ENCODE measurements at regions not wholly inside any gene's neighbourhood (a gene's known extent, or its start where the extent isn't known, plus 50 kb on each side); places are given as distances from the start of the nearest gene placed in this dataset.

GRCh38 chr3:45329761-45330305 lies 58.5 kb upstream of the LARS2 start:
- DNase-seq: no peak
- Histone ChIP-seq H3K9me3 (ENCODE audit: control insufficient read depth in 2 of 3, insufficient read depth in 1 of 3, low read length in 3 of 3) (no peaks in the 10 kb centered on the region), H3K36me3 (ENCODE audit: control insufficient read depth in 2 of 3, insufficient read depth in 3 of 3, low read length in 3 of 3) (no peaks in the 10 kb centered on the region), H3K27ac (ENCODE audit: low read depth in 2 of 2, low read length in 2 of 2) (no peak overlapping the region), H3K27me3 (ENCODE audit: control insufficient read depth, insufficient read depth, low read length) (no peaks in the 10 kb centered on the region), H3K4me1 (ENCODE audit: control insufficient read depth in 2 of 3, insufficient read depth in 2 of 3, low read depth in 1 of 3, low read length in 3 of 3) (no peaks in the 10 kb centered on the region), H3K4me3 (ENCODE audit: low read length in 3 of 3) (no peak overlapping the region), H3K9ac (ENCODE audit: low read length in 3 of 3) (no peak overlapping the region)
- FAIRE-seq: no peak
- TF ChIP-seq, protein P1, sequence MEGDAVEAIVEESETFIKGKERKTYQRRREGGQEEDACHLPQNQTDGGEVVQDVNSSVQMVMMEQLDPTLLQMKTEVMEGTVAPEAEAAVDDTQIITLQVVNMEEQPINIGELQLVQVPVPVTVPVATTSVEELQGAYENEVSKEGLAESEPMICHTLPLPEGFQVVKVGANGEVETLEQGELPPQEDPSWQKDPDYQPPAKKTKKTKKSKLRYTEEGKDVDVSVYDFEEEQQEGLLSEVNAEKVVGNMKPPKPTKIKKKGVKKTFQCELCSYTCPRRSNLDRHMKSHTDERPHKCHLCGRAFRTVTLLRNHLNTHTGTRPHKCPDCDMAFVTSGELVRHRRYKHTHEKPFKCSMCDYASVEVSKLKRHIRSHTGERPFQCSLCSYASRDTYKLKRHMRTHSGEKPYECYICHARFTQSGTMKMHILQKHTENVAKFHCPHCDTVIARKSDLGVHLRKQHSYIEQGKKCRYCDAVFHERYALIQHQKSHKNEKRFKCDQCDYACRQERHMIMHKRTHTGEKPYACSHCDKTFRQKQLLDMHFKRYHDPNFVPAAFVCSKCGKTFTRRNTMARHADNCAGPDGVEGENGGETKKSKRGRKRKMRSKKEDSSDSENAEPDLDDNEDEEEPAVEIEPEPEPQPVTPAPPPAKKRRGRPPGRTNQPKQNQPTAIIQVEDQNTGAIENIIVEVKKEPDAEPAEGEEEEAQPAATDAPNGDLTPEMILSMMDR (IDR thresholded peaks at IDR 0.05; ENCODE audit: borderline replicate concordance, extremely low read depth, insufficient read depth): no peak
- intact Hi-C loops (cut with DNase I): no loop called here

- Histone ChIP-seq H3K4me1 (ENCODE audit: control insufficient read depth in 2 of 3, insufficient read depth in 2 of 3, low read depth in 1 of 3, low read length in 3 of 3) (no peaks in the 10 kb centered on the region), H3K9me3 (ENCODE audit: control insufficient read depth in 2 of 3, insufficient read depth in 1 of 3, low read length in 3 of 3) (no peaks in the 10 kb centered on the region), H3K36me3 (ENCODE audit: control insufficient read depth in 2 of 3, insufficient read depth in 3 of 3, low read length in 3 of 3) (no peaks in the 10 kb centered on the region), H3K27ac (ENCODE audit: low read depth in 2 of 2, low read length in 2 of 2) (no peak overlapping the region), H3K27me3 (ENCODE audit: control insufficient read depth, insufficient read depth, low read length) (no peaks in the 10 kb centered on the region), H3K9ac (ENCODE audit: low read length in 3 of 3) (no peak overlapping the region), H3K4me3 (ENCODE audit: low read length in 3 of 3) (no peak overlapping the region)
- FAIRE-seq (no peak), DNase-seq (no peak)
- TF ChIP-seq, protein P1 (IDR thresholded peaks at IDR 0.05; ENCODE audit: borderline replicate concordance, extremely low read depth, insufficient read depth): no peak
- intact Hi-C loops (cut with DNase I): no loop called here
Observed at GRCh38 chr3:45330510-45331295, 57.7 kb upstream of the LARS2 start.

DNA sequence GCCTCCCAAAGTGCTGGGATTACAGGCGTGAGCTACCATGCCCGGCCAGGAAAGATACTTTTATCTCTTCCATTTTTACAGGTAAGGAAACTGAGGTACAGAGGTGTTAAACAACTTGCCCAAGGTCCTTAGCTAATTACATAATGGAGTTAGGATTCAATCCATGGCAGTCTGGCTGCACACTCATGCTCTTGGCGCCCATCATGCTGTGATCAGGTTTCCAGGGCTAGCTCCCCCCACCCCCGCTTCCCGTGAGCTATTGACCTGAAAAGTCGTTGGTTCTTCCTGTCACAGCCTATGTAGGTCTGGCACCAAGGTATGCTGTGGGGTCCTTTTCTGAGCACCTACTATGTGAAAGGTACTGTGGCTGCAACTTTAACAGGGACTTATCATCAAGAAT lies 55.9 kb upstream of the LARS2 start:
- H3K4me3 ChIP-seq (ENCODE audit: low read length in 3 of 3): no peak overlapping the region
- intact Hi-C loops (cut with DNase I): no loop called here
- DNase-seq: no peak
- no peaks in the 10 kb centered on the region for H3K27me3 ChIP-seq (ENCODE audit: control insufficient read depth, insufficient read depth, low read length)
- no peaks in the 10 kb centered on the region for H3K36me3 ChIP-seq (ENCODE audit: control insufficient read depth in 2 of 3, insufficient read depth in 3 of 3, low read length in 3 of 3)
- no peak for FAIRE-seq
- no peak overlapping the region for H3K27ac ChIP-seq (ENCODE audit: low read depth in 2 of 2, low read length in 2 of 2)
- H3K9ac ChIP-seq (ENCODE audit: low read length in 3 of 3): no peak overlapping the region
- H3K4me1 ChIP-seq (ENCODE audit: control insufficient read depth in 2 of 3, insufficient read depth in 2 of 3, low read depth in 1 of 3, low read length in 3 of 3): no peaks in the 10 kb centered on the region
- TF ChIP-seq, protein P1 (IDR thresholded peaks at IDR 0.05; ENCODE audit: borderline replicate concordance, extremely low read depth, insufficient read depth): no peak
- H3K9me3 ChIP-seq (ENCODE audit: control insufficient read depth in 2 of 3, insufficient read depth in 1 of 3, low read length in 3 of 3): no peaks in the 10 kb centered on the region
